HCT116 (cell line): ENCODE measurements at regions not wholly inside any gene's neighbourhood (a gene's known extent, or its start where the extent isn't known, plus 50 kb on each side); places are given as distances from the start of the nearest gene placed in this dataset.
A peak's percentile ranks its signal among the peaks of the same experiment; 100 is the strongest.

Experiments
- ATAC-seq: fragments of 200-7000 bp; cut with Tn5 transposase; 2 replicates; pipeline ENCODE4 v1.9.1; 2020; ENCODE audit warnings: mild to moderate bottlenecking, moderate library complexity
- BruUV-seq: library from RNA; stranded (reverse); fragments of 400-500 nt; replicated peaks from 2 replicates; lab custom pipeline; 2021; lab: Mats Ljungman, UMichigan
- CTCF ChIA-PET: fragments of 300-600 bp; sonication (Branson Sonifier 250); formaldehyde crosslinking; loops from one replicate; lab custom pipeline; 2021; ENCODE audit warnings: antibody characterized with exemption; lab: Charles Lee
- POLR2A ChIA-PET: fragments of 300-600, 350-600 bp; sonication (Branson Sonifier 250); formaldehyde crosslinking; loops from one replicate; lab custom pipeline; 2021; ENCODE audit warnings: antibody characterized with exemption; lab: Charles Lee
- RAD21 ChIA-PET, 2 experiments: fragments of 300-600 bp; sonication (Branson Sonifier 250); formaldehyde crosslinking; loops; one replicate each; lab custom pipeline; 2023; ENCODE audit warnings: low total read pairs in 2 of 2; ENCODE audit not compliant: uncharacterized antibody in 2 of 2, unreplicated experiment in 2 of 2, low non-redundant PET in 1 of 2; lab: Charles Lee
- DNase-seq: peaks from one replicate; pipeline ENCODE4 v3.0.0-alpha.2; 2010; ENCODE audit warnings: low read depth, low spot score
- H2AFZ ChIP-seq: fragments of 200-600 bp; shearing (Covaris generic), sonication (generic); 2 replicates; pipeline ENCODE4 v1.6.1; 2017; ENCODE audit warnings: low read depth, mixed run types, mixed read lengths, antibody characterized with exemption, low read length; ENCODE audit not compliant: poor library complexity, severe bottlenecking
- H3K27ac ChIP-seq: 2 replicates; pipeline ENCODE4 v1.5.1; 2012; ENCODE audit warnings: low read depth, low read length
- H3K27me3 ChIP-seq: fragments of 200-600 bp; sonication (generic); 2 replicates; pipeline ENCODE4 v1.6.1; 2016; ENCODE audit warnings: mixed run types, low read length, mixed read lengths; ENCODE audit not compliant: insufficient read depth
- H3K36me3 ChIP-seq, 2 experiments: fragments of 200-500 bp in 1 of 2; fragments of 200-600 bp in 1 of 2; sonication (Bioruptor generic) in 1 of 2; sonication (generic) in 1 of 2; 2 replicates each; pipeline versions ENCODE4 v1.5.1 to v1.6.1; 2014 to 2016; ENCODE audit warnings: low read length in 2 of 2, inconsistent platforms in 1 of 2, mixed read lengths in 1 of 2, mixed run types in 1 of 2; ENCODE audit not compliant: insufficient read depth in 2 of 2, control insufficient read depth in 1 of 2
- H3K4me1 ChIP-seq, 2 experiments: fragments of 200-600 bp in 1 of 2; sonication (generic) in 1 of 2; 2 replicates each; pipeline versions ENCODE4 v1.5.1 to v1.6.1; 2012 to 2017; ENCODE audit warnings: low read length in 2 of 2, inconsistent platforms in 1 of 2, mild to moderate bottlenecking in 1 of 2, mixed read lengths in 1 of 2, mixed run types in 1 of 2, moderate library complexity in 1 of 2; ENCODE audit not compliant: insufficient read depth in 2 of 2, control insufficient read depth in 1 of 2
- H3K4me2 ChIP-seq: fragments of 200-600 bp; sonication (generic); 2 replicates; pipeline ENCODE4 v1.6.1; 2017; ENCODE audit warnings: mixed run types, low read length, mixed read lengths
- H3K4me3 ChIP-seq, 2 experiments: fragments of 200-600 bp in 1 of 2; sonication (generic) in 1 of 2; replicated peaks in 1 of 2; 2 replicates each; pipeline ENCODE4 v1.5.1; 2011 to 2016; ENCODE audit warnings: low read length in 2 of 2, control low read depth in 1 of 2, low read depth in 1 of 2, mild to moderate bottlenecking in 1 of 2, mixed read lengths in 1 of 2, mixed run types in 1 of 2
- H3K79me2 ChIP-seq: fragments of 200-600 bp; sonication (generic); 2 replicates; pipeline ENCODE4 v1.6.1; 2017; ENCODE audit warnings: mild to moderate bottlenecking, mixed run types, low read length, moderate library complexity, mixed read lengths; ENCODE audit not compliant: insufficient read depth
- H3K9ac ChIP-seq: fragments of 200-600 bp; sonication (generic); 2 replicates; pipeline ENCODE4 v1.6.1; 2016; ENCODE audit warnings: low read length, mixed read lengths
- H3K9me2 ChIP-seq: fragments of 200-600 bp; sonication (generic), shearing (Covaris generic); 2 replicates; pipeline ENCODE4 v1.6.1; 2017; ENCODE audit warnings: mixed run types, mild to moderate bottlenecking, moderate library complexity; ENCODE audit not compliant: insufficient read depth
- H3K9me3 ChIP-seq, 2 experiments: fragments of 200-500 bp in 1 of 2; fragments of 200-600 bp in 1 of 2; sonication (Bioruptor generic) in 1 of 2; sonication (generic) in 1 of 2; 2 replicates each; pipeline ENCODE4 v1.6.1; 2014 to 2017; ENCODE audit warnings: low read length in 2 of 2, mixed read lengths in 2 of 2, inconsistent platforms in 1 of 2, low read depth in 1 of 2, mild to moderate bottlenecking in 1 of 2, mixed run types in 1 of 2, moderate library complexity in 1 of 2; ENCODE audit not compliant: control insufficient read depth in 1 of 2, insufficient read depth in 1 of 2
- H4K20me1 ChIP-seq: fragments of 200-600 bp; sonication (generic), shearing (Covaris generic); 2 replicates; pipeline ENCODE4 v1.6.1; 2017; ENCODE audit warnings: mixed run types, mild to moderate bottlenecking, moderate library complexity; ENCODE audit not compliant: insufficient read depth
- CBX3 ChIP-seq: IDR thresholded peaks from 2 replicates; pipeline ENCODE4 v1.6.1; 2012; ENCODE audit warnings: low read depth
- CEBPB ChIP-seq: IDR thresholded peaks from 2 replicates; pipeline ENCODE4 v1.6.1; 2012; ENCODE audit warnings: low read depth
- CTCF ChIP-seq, 3 experiments: fragments of 200-600 bp in 1 of 3; sonication (generic) in 1 of 3; IDR thresholded peaks in 2 of 3; conservative IDR thresholded peaks in 1 of 3; 2 replicates each; pipeline ENCODE4 v1.5.1; 2012 to 2017; ENCODE audit warnings: low read depth in 2 of 3, low read length in 2 of 3, antibody characterized with exemption in 1 of 3, borderline replicate concordance in 1 of 3, control low read depth in 1 of 3, mild to moderate bottlenecking in 1 of 3, mixed read lengths in 1 of 3, mixed run types in 1 of 3, moderate library complexity in 1 of 3; ENCODE audit not compliant: insufficient read depth in 1 of 3
- FOSL1 ChIP-seq: IDR thresholded peaks from 2 replicates; pipeline ENCODE4 v1.6.1; 2012; ENCODE audit warnings: low read depth
- RAD21 ChIP-seq: IDR thresholded peaks from 2 replicates; pipeline ENCODE4 v1.6.1; 2012; ENCODE audit warnings: low read depth, mild to moderate bottlenecking
- YY1 ChIP-seq: IDR thresholded peaks from 2 replicates; pipeline ENCODE4 v1.6.1; 2011; ENCODE audit warnings: low read length, low read depth, moderate library complexity, mild to moderate bottlenecking; ENCODE audit not compliant: insufficient replicate concordance; ENCODE audit errors: extremely low read depth
- intact Hi-C: fragments of 100-400 bp; cut with micrococcal nuclease; formaldehyde crosslinking; loops from 2 replicates; pipeline ENCODE4 v1.10.0; 2022

DNA sequence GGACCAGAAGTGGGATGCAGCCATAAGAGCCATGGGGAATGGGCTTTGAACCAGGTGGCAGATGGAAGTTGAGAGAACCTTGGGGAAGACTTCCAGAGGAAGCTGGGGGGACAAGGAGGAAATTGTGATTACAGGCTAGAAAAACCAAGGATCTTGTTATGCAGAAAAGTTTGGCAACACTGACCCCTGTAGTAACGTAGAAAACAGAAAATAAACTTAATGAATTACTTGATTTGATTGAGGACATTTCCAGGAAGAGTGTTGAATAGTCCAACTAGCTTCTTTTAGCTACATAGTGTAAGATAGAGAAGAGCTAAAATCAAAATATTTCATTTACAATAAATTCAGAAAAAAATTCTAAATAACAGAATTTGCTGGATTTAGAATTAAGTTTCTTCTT is 91.9 kb upstream of the GPC1 start:
- ChIA-PET POLR2A (no interaction called here), RAD21 (no interaction called here), CTCF (no interaction called here)
- TF ChIP-seq RAD21: peak; percentile 43
- no peak for TF ChIP-seq FOSL1
- no peak for TF ChIP-seq CEBPB
- peak in 1 of 3 experiments; percentile 20; a peak in 1 of 6 replicates for TF ChIP-seq CTCF (IDR thresholded peaks at IDR 0.05 in 2 of 3, conservative IDR thresholded peaks at IDR 0.05 in 1 of 3; ENCODE audit: borderline replicate concordance in 1 of 3, insufficient read depth in 1 of 3, low read depth in 2 of 3, low read length in 2 of 3)
- Histone ChIP-seq H3K27me3 (no peaks in the 10 kb centered on the region), H3K9me2 (no peaks in the 10 kb centered on the region), H3K27ac (no peak overlapping the region), H3K36me3 (no peaks in the 10 kb centered on the region), H3K79me2 (no peaks in the 10 kb centered on the region), H3K9ac (no peak overlapping the region), H3K9me3 (peaks cover 10 to 20% of the 10 kb centered on the region in 2 experiments; a peak in 2 of 4 replicates), H3K4me3 (no peak overlapping the region), H3K4me1 (no peaks in the 10 kb centered on the region), H2AFZ (no peak overlapping the region), H3K4me2 (no peak overlapping the region), H4K20me1 (no peaks in the 10 kb centered on the region)
- ATAC-seq (no peak), DNase-seq (no peak)
- intact Hi-C loops: no loop called here
- BruUV-seq: no TSS peak

DNA sequence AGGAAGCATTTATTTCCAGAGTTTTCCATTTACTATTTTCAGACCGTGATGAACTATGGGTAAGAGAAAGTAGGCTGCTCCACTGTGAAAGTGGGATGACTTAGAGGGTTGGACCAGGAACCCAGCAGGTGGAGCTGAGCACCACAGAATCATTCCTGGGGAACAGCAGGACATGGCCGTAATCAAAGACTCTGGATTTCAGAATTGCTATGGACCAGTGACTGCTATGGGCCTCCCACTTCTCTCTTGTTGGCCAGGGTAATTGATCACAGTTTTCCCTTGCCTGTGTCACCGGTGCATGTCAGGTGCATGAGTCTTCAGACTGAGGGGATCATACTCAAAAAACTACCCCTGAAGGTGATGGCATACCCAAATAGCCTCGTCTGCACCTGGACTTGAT is 90.6 kb upstream of the GPC1 start:
- CTCF ChIA-PET: no interaction called here
- DNase-seq: no peak
- Histone ChIP-seq H2AFZ (no peak overlapping the region), H3K4me3 (no peak overlapping the region)
- intact Hi-C loops: no loop called here
- TF ChIP-seq CTCF (IDR thresholded peaks at IDR 0.05 in 2 of 3, conservative IDR thresholded peaks at IDR 0.05 in 1 of 3; ENCODE audit: borderline replicate concordance in 1 of 3, insufficient read depth in 1 of 3, low read depth in 2 of 3, low read length in 2 of 3): peak in 1 of 3 experiments; percentile 25; a peak in 1 of 6 replicates
- no peak for TF ChIP-seq YY1
- TF ChIP-seq RAD21: peak; percentile 65
- peak; percentile 78; the same call in 1 of the 2 replicates for TF ChIP-seq CBX3
- TF ChIP-seq, all 23 proteins: peak for 3
- ChIA-PET RAD21 (no interaction called here), POLR2A (no interaction called here)
- Histone ChIP-seq H3K9me2 (no peaks in the 10 kb centered on the region), H3K79me2 (no peaks in the 10 kb centered on the region), H3K27ac (no peak overlapping the region), H3K9ac (no peak overlapping the region), H3K4me1 (no peaks in the 10 kb centered on the region), H3K4me2 (no peak overlapping the region), H4K20me1 (no peaks in the 10 kb centered on the region), H3K36me3 (no peaks in the 10 kb centered on the region), H3K27me3 (no peaks in the 10 kb centered on the region), H3K9me3 (peaks cover 10 to 20% of the 10 kb centered on the region in 2 experiments; a peak in 2 of 4 replicates)
- peak; percentile 63 for ATAC-seq
- BruUV-seq: no TSS peak
